PC-3 (cell line): ENCODE measurements at regions not wholly inside any gene's neighbourhood (a gene's known extent, or its start where the extent isn't known, plus 50 kb on each side); places are given as distances from the start of the nearest gene placed in this dataset.

ENCODE experiments used
- ATAC-seq: fragments of 200-7000 bp; cut with Tn5 transposase; 2 replicates; pipeline ENCODE4 v1.9.1; 2020; ENCODE audit warnings: mild to moderate bottlenecking, moderate library complexity
- BruUV-seq: library from RNA; stranded (reverse); fragments of 400-500 nt; replicated peaks from 2 replicates; lab custom pipeline; 2021; lab: Mats Ljungman, UMichigan
- CTCF ChIA-PET: fragments of 300-600 bp; sonication (Branson Sonifier 250); formaldehyde crosslinking; loops from one replicate; lab custom pipeline; 2022; ENCODE audit warnings: antibody characterized with exemption; lab: Charles Lee
- POLR2A ChIA-PET: fragments of 300-600 bp; sonication (Branson Sonifier 250); formaldehyde crosslinking; loops from one replicate; lab custom pipeline; 2022; ENCODE audit warnings: antibody characterized with exemption; ENCODE audit not compliant: unreplicated experiment; lab: Charles Lee
- DNase-seq: peaks from one replicate; pipeline ENCODE4 v3.0.0-alpha.2; 2015
- H2AFZ ChIP-seq: fragments of 300-600 bp; sonication (generic); 2 replicates; pipeline ENCODE4 v1.6.0; 2016; ENCODE audit warnings: antibody characterized with exemption, low read length
- H3F3A ChIP-seq: fragments of 300-600 bp; sonication (generic); one replicate; pipeline ENCODE4 v1.6.0; 2017; ENCODE audit warnings: antibody characterized with exemption, low read length, control low read depth, mild to moderate bottlenecking; ENCODE audit not compliant: unreplicated experiment
- H3K27ac ChIP-seq: fragments of 300-600 bp; sonication (generic); 2 replicates; pipeline ENCODE4 v1.5.1; 2016; ENCODE audit warnings: mild to moderate bottlenecking, low read length
- H3K27me3 ChIP-seq: fragments of 300-600 bp; sonication (generic); 2 replicates; pipeline ENCODE4 v1.6.1; 2016; ENCODE audit warnings: low read length, mixed read lengths
- H3K36me3 ChIP-seq: fragments of 300-600 bp; sonication (generic); 2 replicates; pipeline ENCODE4 v1.6.1; 2016; ENCODE audit warnings: low read depth, mixed run types, low read length, mixed read lengths
- H3K4me1 ChIP-seq: fragments of 300-600 bp; sonication (generic); 2 replicates; pipeline ENCODE4 v1.5.1; 2016; ENCODE audit warnings: low read length; ENCODE audit not compliant: insufficient read depth
- H3K4me2 ChIP-seq: fragments of 300-600 bp; sonication (generic); 2 replicates; pipeline ENCODE4 v1.6.0; 2016; ENCODE audit warnings: low read length
- H3K4me3 ChIP-seq: fragments of 300-600 bp; sonication (generic); 2 replicates; pipeline ENCODE4 v1.5.1; 2016; ENCODE audit warnings: mild to moderate bottlenecking, low read length, mixed read lengths
- H3K79me2 ChIP-seq: fragments of 300-600 bp; sonication (generic); 2 replicates; pipeline ENCODE4 v1.6.1; 2017; ENCODE audit warnings: low read length, mixed read lengths
- H3K9ac ChIP-seq: fragments of 300-600 bp; sonication (generic); 2 replicates; pipeline ENCODE4 v1.6.0; 2016; ENCODE audit warnings: mild to moderate bottlenecking, low read length
- H3K9me2 ChIP-seq: fragments of 300-600 bp; sonication (generic); replicated peaks from 2 replicates; pipeline ENCODE4 v1.6.1; 2016; ENCODE audit warnings: mixed run types, low read length, mixed read lengths
- H3K9me3 ChIP-seq: fragments of 300-600 bp; sonication (generic); 2 replicates; pipeline ENCODE4 v1.6.1; 2016; ENCODE audit warnings: low read length, mixed read lengths
- H4K20me1 ChIP-seq: fragments of 300-600 bp; sonication (generic); 2 replicates; pipeline ENCODE4 v1.6.1; 2016; ENCODE audit warnings: low read length, mixed read lengths
- CTCF ChIP-seq: fragments of 300-600 bp; sonication (generic); conservative IDR thresholded peaks from 2 replicates; pipeline ENCODE4 v1.5.1; 2017; ENCODE audit warnings: antibody characterized with exemption, low read depth, mild to moderate bottlenecking, low read length
- EZH2 ChIP-seq: fragments of 300-600 bp; sonication (generic); IDR thresholded peaks from one replicate; pipeline ENCODE4 v1.6.1; 2017; ENCODE audit warnings: antibody characterized with exemption, mild to moderate bottlenecking, low read length; ENCODE audit not compliant: unreplicated experiment
- EZH2phosphoT487 ChIP-seq: fragments of 300-600 bp; sonication (generic); IDR thresholded peaks from 2 replicates; pipeline ENCODE4 v1.6.1; 2018; ENCODE audit warnings: mild to moderate bottlenecking, antibody characterized with exemption, low read length, borderline replicate concordance
- intact Hi-C: fragments of 100-400 bp; cut with micrococcal nuclease; formaldehyde crosslinking; loops from 2 replicates; pipeline ENCODE4 v1.9.0; 2023

- POLR2A ChIA-PET, result no interaction called here
- no peaks in the 10 kb centered on the region for H3K9me3 ChIP-seq
- no peak overlapping the region for H3K4me2 ChIP-seq
- H3K4me3 ChIP-seq, result no peak overlapping the region
- H3K36me3 ChIP-seq, result no peaks in the 10 kb centered on the region
- TF ChIP-seq CTCF (no peak), EZH2 (no peak)
- H4K20me1 ChIP-seq, result no peaks in the 10 kb centered on the region
- ATAC-seq, result no peak
- CTCF ChIA-PET, result no interaction called here
- no peak for DNase-seq
- no peaks in the 10 kb centered on the region for H3K79me2 ChIP-seq
- H2AFZ ChIP-seq, result no peak overlapping the region
- peaks cover 20% of the 10 kb centered on the region; the same call in 1 of the 2 replicates for H3K27me3 ChIP-seq
- intact Hi-C loops, result no loop called here
- H3F3A ChIP-seq, result no peaks in the 10 kb centered on the region
- no peaks in the 10 kb centered on the region for H3K4me1 ChIP-seq
- no TSS peak for BruUV-seq
- H3K9me2 ChIP-seq, result no peaks in the 10 kb centered on the region
- H3K27ac ChIP-seq, result no peak overlapping the region
- H3K9ac ChIP-seq, result no peak overlapping the region
Measured at GRCh38 chr2:65992198-65992554, 442.7 kb upstream of the MEIS1 start.

GRCh38 chr2:65991381-65992197 lies 443.3 kb upstream of the MEIS1 start:
- peaks cover 20% of the 10 kb centered on the region; the same call in 1 of the 2 replicates for H3K27me3 ChIP-seq
- BruUV-seq, result no TSS peak
- H3K9me3 ChIP-seq, result no peaks in the 10 kb centered on the region
- intact Hi-C loops, result no loop called here
- H3K4me3 ChIP-seq, result no peak overlapping the region
- H4K20me1 ChIP-seq, result no peaks in the 10 kb centered on the region
- H3K27ac ChIP-seq, result no peak overlapping the region
- ATAC-seq (peak; percentile 22; the same call in 1 of the 2 replicates), DNase-seq (peak; percentile 49)
- H3K36me3 ChIP-seq, result no peaks in the 10 kb centered on the region
- ChIA-PET POLR2A (no interaction called here), CTCF (no interaction called here)
- no peaks in the 10 kb centered on the region for H3K79me2 ChIP-seq
- TF ChIP-seq CTCF, result no peak
- no peak for TF ChIP-seq EZH2
- no peak for TF ChIP-seq EZH2phosphoT487
- H3K9ac ChIP-seq, result no peak overlapping the region
- H3F3A ChIP-seq, result no peaks in the 10 kb centered on the region
- no peak overlapping the region for H2AFZ ChIP-seq
- no peak overlapping the region for H3K4me2 ChIP-seq
- no peaks in the 10 kb centered on the region for H3K9me2 ChIP-seq
- H3K4me1 ChIP-seq, result no peaks in the 10 kb centered on the region

GRCh38 chr2:65985986-65986385 lies 448.9 kb upstream of the MEIS1 start:
- Histone ChIP-seq H3K27me3 (no peaks in the 10 kb centered on the region), H3K9me3 (no peaks in the 10 kb centered on the region), H2AFZ (no peak overlapping the region), H3K36me3 (no peaks in the 10 kb centered on the region), H3K9me2 (no peaks in the 10 kb centered on the region), H3K4me3 (no peak overlapping the region), H3K4me1 (no peaks in the 10 kb centered on the region), H3K9ac (no peak overlapping the region), H3K27ac (no peak overlapping the region), H3K79me2 (no peaks in the 10 kb centered on the region), H4K20me1 (no peaks in the 10 kb centered on the region), H3K4me2 (no peak overlapping the region), H3F3A (no peaks in the 10 kb centered on the region)
- BruUV-seq, result no TSS peak
- intact Hi-C loops, result no loop called here
- TF ChIP-seq CTCF (no peak), EZH2phosphoT487 (no peak), EZH2 (no peak)
- DNase-seq, result no peak
- no peak for ATAC-seq
- ChIA-PET CTCF (no interaction called here), POLR2A (no interaction called here)
